GM23338 (cell line): ENCODE measurements at regions not wholly inside any gene's neighbourhood (a gene's known extent, or its start where the extent isn't known, plus 50 kb on each side); places are given as distances from the start of the nearest gene placed in this dataset.

Source experiments
- CREB1 ChIP-seq: fragments of 250-450 bp; sonication (Bioruptor Pico); IDR thresholded peaks from 2 replicates; pipeline ENCODE4 v1.5.0; 2020; ENCODE audit warnings: low read depth, mild to moderate bottlenecking, moderate library complexity
- CTCF ChIP-seq, 2 experiments: fragments of 200-600 bp in 1 of 2; sonication (generic) in 1 of 2; conservative IDR thresholded peaks; 2 replicates each; pipeline versions ENCODE4 v1.5.1 to v1.6.1; 2016 to 2017; ENCODE audit warnings: antibody characterized with exemption in 2 of 2, low read depth in 2 of 2, mild to moderate bottlenecking in 2 of 2, moderate library complexity in 1 of 2
- ETS1 ChIP-seq: IDR thresholded peaks from 2 replicates; pipeline ENCODE4 v1.6.1; 2016; ENCODE audit warnings: antibody characterized with exemption
- EZH2 ChIP-seq: fragments of 200-600 bp; sonication (generic); IDR thresholded peaks from one replicate; pipeline ENCODE4 v1.8.0; 2017; ENCODE audit warnings: antibody characterized with exemption, mild to moderate bottlenecking, low read depth; ENCODE audit not compliant: unreplicated experiment
- EZH2phosphoT487 ChIP-seq: fragments of 200-600 bp; sonication (generic); IDR thresholded peaks from one replicate; pipeline ENCODE4 v1.8.1; 2018; ENCODE audit warnings: antibody characterized with exemption; ENCODE audit not compliant: unreplicated experiment
- POLR2AphosphoS5 ChIP-seq: IDR thresholded peaks from 2 replicates; pipeline ENCODE4 v1.6.1; 2016; ENCODE audit warnings: antibody characterized with exemption, low read depth
- REST ChIP-seq: IDR thresholded peaks from one replicate; pipeline ENCODE4 v1.6.1; 2018; ENCODE audit warnings: antibody characterized with exemption; ENCODE audit not compliant: unreplicated experiment
- STAT1 ChIP-seq: IDR thresholded peaks from one replicate; pipeline ENCODE4 v1.6.1; 2016; ENCODE audit warnings: antibody characterized with exemption; ENCODE audit not compliant: unreplicated experiment

- TF ChIP-seq POLR2AphosphoS5 (no peak), CTCF (conservative IDR thresholded peaks at IDR 0.05; ENCODE audit: low read depth in 2 of 2) (no peak), EZH2 (no peak), CREB1 (CRISPR knock-in tag) (no peak), REST (no peak), ETS1 (no peak), EZH2phosphoT487 (no peak), STAT1 (no peak)
Measured at GRCh38 chr9:115415450-115415849, 297.5 kb upstream of the TNC start.
